Adrenal gland (tissue), 9 donors: ENCODE measurements at regions not wholly inside any gene's neighbourhood (a gene's known extent, or its start where the extent isn't known, plus 50 kb on each side); places are given as distances from the start of the nearest gene placed in this dataset.

ENCODE experiments used
- DNase-seq, 7 donors: peaks; one replicate each; pipeline ENCODE4 v3.0.0-alpha.2; 2019 to 2020
- H3K27ac ChIP-seq, 5 donors: fragments of 200-600 bp; sonication (generic) in 4 of 5; 1 replicate in 3 of 5; 2 replicates in 2 of 5; pipeline versions ENCODE4 v1.5.1 to v1.8.0; 2016 to 2020; ENCODE audit warnings: mild to moderate bottlenecking in 1 of 5
- H3K27me3 ChIP-seq: fragments of 200-600 bp; 2 replicates; pipeline ENCODE4 v1.8.0; 2021
- H3K36me3 ChIP-seq, 2 donors: fragments of 200-600 bp; replicated peaks in 1 of 2; 1 replicate in 1 of 2; 2 replicates in 1 of 2; pipeline versions ENCODE4 v1.5.1 to v1.8.0; 2018 to 2022
- H3K4me1 ChIP-seq, 2 donors: fragments of 200-600 bp; replicated peaks in 1 of 2; 1 replicate in 1 of 2; 2 replicates in 1 of 2; pipeline versions ENCODE4 v1.5.1 to v1.8.0; 2018 to 2021
- H3K4me3 ChIP-seq, 4 donors: fragments of 200-600 bp; sonication (generic) in 3 of 4; one replicate each; pipeline ENCODE4 v1.5.1; 2016 to 2018
- H3K9me3 ChIP-seq, 3 donors: fragments of 200-600 bp; sonication (generic) in 1 of 3; replicated peaks in 1 of 3; 1 replicate in 2 of 3; 2 replicates in 1 of 3; pipeline versions ENCODE4 v1.5.1 to v1.8.0; 2016 to 2021
- CTCF ChIP-seq, 6 experiments: fragments of 450-650 bp in 4 of 6; fragments of 200-600 bp in 2 of 6; sonication (generic) in 1 of 6; IDR thresholded peaks; 1 replicate in 5 of 6; 2 replicates in 1 of 6; pipeline versions ENCODE4 v1.5.1 to v1.8.0; 2016 to 2021; ENCODE audit warnings: antibody characterized with exemption in 6 of 6, mild to moderate bottlenecking in 2 of 6, moderate library complexity in 1 of 6
- POLR2A ChIP-seq, 2 donors: fragments of 450-650 bp; IDR thresholded peaks; one replicate each; pipeline ENCODE4 v1.6.1; 2017; ENCODE audit warnings: antibody characterized with exemption in 2 of 2, mild to moderate bottlenecking in 2 of 2, moderate library complexity in 1 of 2
- WGBS, 4 donors: extraction: QIAGEN DNeasy Blood & Tissue Kit in 2 of 4; methylation state at CpG; one replicate each; pipeline versions ENCODE4 v1.1.5 to v1.1.7; 2013 to 2017; 5-methylcytosine and 5-hydroxymethylcytosine counted together
- intact Hi-C, 2 donors: fragments of 100-400 bp; cut with DNase I; formaldehyde crosslinking; loops; one replicate each; pipeline versions ENCODE4 v1.14.1 to v1.15.0; 2022 to 2023
- donor health status: healthy with polysubstance abuse.
- donor health status: Bipolar disorder and iron deficiency.
- donor health status: DM: yes; HTN: yes; CAD: no.
- donor health status: DM: no; HTN: no; CAD: no.
- donor health status: DM: no; HTN: no; CAD: no.

- H3K9me3 ChIP-seq = no peaks in the 10 kb centered on the region
- TF ChIP-seq CTCF (IDR thresholded peaks at IDR 0.05) = no peak
- TF ChIP-seq POLR2A (IDR thresholded peaks at IDR 0.05) = no peak
- no peaks in the 10 kb centered on the region for H3K27me3 ChIP-seq
- no peak overlapping the region for H3K27ac ChIP-seq
- intact Hi-C loops = no loop called here
- no peak overlapping the region for H3K4me3 ChIP-seq
- no peaks in the 10 kb centered on the region for H3K4me1 ChIP-seq
- H3K36me3 ChIP-seq = no peaks in the 10 kb centered on the region
- no peak for DNase-seq
- 81 to 83% (median 81%) methylated on average over 2 of the region's 2 CpGs for WGBS, 4 donors
These were observed 598.6 kb downstream of the TBC1D32 start for GRCh38 chr6:120735641-120736040.

- intact Hi-C loops = no loop called here
- no peaks in the 10 kb centered on the region for H3K36me3 ChIP-seq
- no peak for TF ChIP-seq CTCF (IDR thresholded peaks at IDR 0.05)
- no peak overlapping the region for H3K27ac ChIP-seq
- no peaks in the 10 kb centered on the region for H3K9me3 ChIP-seq
- DNase-seq = no peak
- WGBS, 4 donors = 83 to 94% (median 85%) methylated on average over 3 of the region's 3 CpGs
- H3K4me3 ChIP-seq = no peak overlapping the region
- no peaks in the 10 kb centered on the region for H3K27me3 ChIP-seq
- no peaks in the 10 kb centered on the region for H3K4me1 ChIP-seq
These were observed 623.0 kb downstream of the TBC1D32 start for GRCh38 chr6:120711255-120711654.

- no peaks in the 10 kb centered on the region for H3K36me3 ChIP-seq
- 52 to 74% (median 62%) methylated on average over 4 of the region's 4 CpGs for WGBS, 4 donors
- H3K27me3 ChIP-seq = no peaks in the 10 kb centered on the region
- no peak overlapping the region for H3K27ac ChIP-seq
- no peak for DNase-seq
- H3K9me3 ChIP-seq = no peaks in the 10 kb centered on the region
- intact Hi-C loops = no loop called here
- no peak for TF ChIP-seq CTCF (IDR thresholded peaks at IDR 0.05)
- no peak for TF ChIP-seq POLR2A (IDR thresholded peaks at IDR 0.05)
- no peak overlapping the region for H3K4me3 ChIP-seq
- no peaks in the 10 kb centered on the region for H3K4me1 ChIP-seq
These were observed 634.3 kb downstream of the TBC1D32 start for GRCh38 chr6:120700001-120700400.

GRCh38 chr6:120686492-120686891 is 647.8 kb downstream of the TBC1D32 start:
- intact Hi-C loops = no loop called here
- Histone ChIP-seq H3K9me3 (no peaks in the 10 kb centered on the region), H3K27me3 (no peaks in the 10 kb centered on the region), H3K4me3 (no peak overlapping the region), H3K4me1 (no peaks in the 10 kb centered on the region), H3K36me3 (no peaks in the 10 kb centered on the region), H3K27ac (no peak overlapping the region)
- TF ChIP-seq CTCF (IDR thresholded peaks at IDR 0.05) (no peak), POLR2A (IDR thresholded peaks at IDR 0.05) (no peak)
- WGBS, 4 donors = 87 to 91% (median 88%) methylated on average over 3 of the region's 3 CpGs
- no peak for DNase-seq
